GM12891 (cell line): ENCODE measurements at regions not wholly inside any gene's neighbourhood (a gene's known extent, or its start where the extent isn't known, plus 50 kb on each side); places are given as distances from the start of the nearest gene placed in this dataset.

ENCODE experiments used
- POLR2A ChIP-seq: IDR thresholded peaks from 2 replicates; pipeline ENCODE4 v1.6.1; 2011; ENCODE audit warnings: low read depth, low read length, control low read depth
- SPI1 ChIP-seq: IDR thresholded peaks from 2 replicates; pipeline ENCODE4 v1.6.1; 2011; ENCODE audit warnings: low read depth, low read length, control low read depth
- TAF1 ChIP-seq: IDR thresholded peaks from 2 replicates; pipeline ENCODE4 v1.6.1; 2011; ENCODE audit warnings: low read depth, low read length, control low read depth

GRCh38 chr18:41134426-41134825 is 820.6 kb upstream of the PIK3C3 start:
- TF ChIP-seq POLR2A (no peak), SPI1 (no peak), TAF1 (no peak)
